Mesothelial cell of epicardium (in vitro differentiated cells): ENCODE measurements at regions not wholly inside any gene's neighbourhood (a gene's known extent, or its start where the extent isn't known, plus 50 kb on each side); places are given as distances from the start of the nearest gene placed in this dataset.
"Not testable (repeated sequence)": the region's sequence is repeated elsewhere in the genome, so short reads cannot be mapped to it uniquely, and the experiment has no call there.

ENCODE experiments used
- DNase-seq, 2 experiments: peaks; one replicate each; pipeline ENCODE4 v3.0.0; 2021; ENCODE audit warnings: low spot score in 2 of 2; ENCODE audit not compliant: unreplicated experiment in 2 of 2
- H3K27ac Mint-ChIP-seq: 2 replicates; pipeline ENCODE4 v1.8.0; 2021; ENCODE audit warnings: mixed read lengths
- H3K27me3 Mint-ChIP-seq: 2 replicates; pipeline ENCODE4 v1.8.0; 2021; ENCODE audit warnings: low read depth, mixed read lengths
- H3K36me3 Mint-ChIP-seq: 2 replicates; pipeline ENCODE4 v1.8.0; 2021; ENCODE audit warnings: mixed read lengths
- H3K4me1 Mint-ChIP-seq: 2 replicates; pipeline ENCODE4 v1.8.0; 2021; ENCODE audit warnings: mixed read lengths
- H3K4me3 Mint-ChIP-seq: 2 replicates; pipeline ENCODE4 v1.8.0; 2021; ENCODE audit warnings: mild to moderate bottlenecking, moderate library complexity, mixed read lengths
- H3K9me3 Mint-ChIP-seq: 2 replicates; pipeline ENCODE4 v1.8.0; 2021; ENCODE audit warnings: mixed read lengths
- TF ChIP-seq, protein P1 (sequence below): fragments of 200-600 bp; sonication (generic); IDR thresholded peaks from one replicate; pipeline ENCODE4 v1.5.0; 2021; ENCODE audit warnings: antibody characterized with exemption; ENCODE audit not compliant: unreplicated experiment

DNA sequence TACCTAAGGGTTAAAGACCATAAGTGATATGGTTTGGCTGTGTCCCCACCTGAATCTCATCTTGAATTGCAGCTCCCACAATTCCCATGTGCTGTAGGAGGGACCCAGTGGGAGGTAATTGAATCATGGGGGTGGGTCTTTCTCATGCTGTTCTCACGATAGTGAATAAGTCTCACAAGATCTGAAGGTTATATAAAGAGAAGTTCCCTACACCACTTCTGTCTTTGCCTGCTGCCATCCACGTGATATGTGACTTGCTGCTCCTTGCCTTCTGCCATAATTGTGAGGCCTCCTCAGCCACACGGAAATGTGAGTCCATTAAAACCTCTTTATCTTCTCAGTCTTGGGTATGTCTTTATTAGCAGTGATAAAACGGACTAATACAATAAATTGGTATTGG is 75.0 kb upstream of the CADPS start:
- no peak overlapping the region for H3K27ac Mint-ChIP-seq
- TF ChIP-seq, protein P1, sequence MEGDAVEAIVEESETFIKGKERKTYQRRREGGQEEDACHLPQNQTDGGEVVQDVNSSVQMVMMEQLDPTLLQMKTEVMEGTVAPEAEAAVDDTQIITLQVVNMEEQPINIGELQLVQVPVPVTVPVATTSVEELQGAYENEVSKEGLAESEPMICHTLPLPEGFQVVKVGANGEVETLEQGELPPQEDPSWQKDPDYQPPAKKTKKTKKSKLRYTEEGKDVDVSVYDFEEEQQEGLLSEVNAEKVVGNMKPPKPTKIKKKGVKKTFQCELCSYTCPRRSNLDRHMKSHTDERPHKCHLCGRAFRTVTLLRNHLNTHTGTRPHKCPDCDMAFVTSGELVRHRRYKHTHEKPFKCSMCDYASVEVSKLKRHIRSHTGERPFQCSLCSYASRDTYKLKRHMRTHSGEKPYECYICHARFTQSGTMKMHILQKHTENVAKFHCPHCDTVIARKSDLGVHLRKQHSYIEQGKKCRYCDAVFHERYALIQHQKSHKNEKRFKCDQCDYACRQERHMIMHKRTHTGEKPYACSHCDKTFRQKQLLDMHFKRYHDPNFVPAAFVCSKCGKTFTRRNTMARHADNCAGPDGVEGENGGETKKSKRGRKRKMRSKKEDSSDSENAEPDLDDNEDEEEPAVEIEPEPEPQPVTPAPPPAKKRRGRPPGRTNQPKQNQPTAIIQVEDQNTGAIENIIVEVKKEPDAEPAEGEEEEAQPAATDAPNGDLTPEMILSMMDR: no peak
- peaks cover 9% of the 10 kb centered on the region for H3K27me3 Mint-ChIP-seq
- no peaks in the 10 kb centered on the region for H3K4me1 Mint-ChIP-seq
- H3K4me3 Mint-ChIP-seq: no peak overlapping the region
- H3K9me3 Mint-ChIP-seq: no peaks in the 10 kb centered on the region
- no peaks in the 10 kb centered on the region for H3K36me3 Mint-ChIP-seq
- no peak for DNase-seq

GRCh38 chr3:62951037-62951613 is 75.9 kb upstream of the CADPS start:
- DNase-seq: no peak
- TF ChIP-seq, protein P1: no peak
- H3K9me3 Mint-ChIP-seq: no peaks in the 10 kb centered on the region
- H3K27me3 Mint-ChIP-seq: peaks cover 9% of the 10 kb centered on the region
- no peak overlapping the region for H3K4me3 Mint-ChIP-seq
- H3K27ac Mint-ChIP-seq: no peak overlapping the region
- no peaks in the 10 kb centered on the region for H3K36me3 Mint-ChIP-seq
- no peaks in the 10 kb centered on the region for H3K4me1 Mint-ChIP-seq

DNA sequence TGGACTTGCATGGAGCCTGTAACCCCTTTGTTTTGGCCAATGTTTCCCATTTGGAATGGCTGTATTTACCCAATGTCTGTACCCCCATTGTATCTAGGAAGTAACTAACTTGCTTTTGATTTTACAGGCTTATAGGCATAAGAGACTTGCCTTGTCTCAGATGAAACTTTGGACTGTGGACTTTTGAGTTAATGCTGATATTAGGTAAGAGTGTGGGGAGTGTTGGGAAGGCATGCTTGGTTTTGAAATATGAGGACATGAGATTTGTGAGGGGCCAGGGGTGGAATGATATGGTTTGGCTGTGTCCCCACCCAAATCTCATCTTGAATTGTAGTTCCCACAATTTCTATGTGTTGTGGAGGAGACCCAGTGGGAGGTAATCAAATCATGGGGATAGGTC is 76.7 kb upstream of the CADPS start:
- H3K4me3 Mint-ChIP-seq, H3K27ac Mint-ChIP-seq, H3K27me3 Mint-ChIP-seq, H3K4me1 Mint-ChIP-seq, H3K9me3 Mint-ChIP-seq, DNase-seq, H3K36me3 Mint-ChIP-seq: not testable (repeated sequence)

- H3K36me3 Mint-ChIP-seq: no peaks in the 10 kb centered on the region
- DNase-seq: no peak
- TF ChIP-seq, protein P1: no peak
- no peak overlapping the region for H3K4me3 Mint-ChIP-seq
- no peaks in the 10 kb centered on the region for H3K9me3 Mint-ChIP-seq
- H3K27me3 Mint-ChIP-seq: peaks cover 6% of the 10 kb centered on the region
- no peak overlapping the region for H3K27ac Mint-ChIP-seq
- no peaks in the 10 kb centered on the region for H3K4me1 Mint-ChIP-seq
Measured at GRCh38 chr3:62954580-62954979, 79.4 kb upstream of the CADPS start.

DNA sequence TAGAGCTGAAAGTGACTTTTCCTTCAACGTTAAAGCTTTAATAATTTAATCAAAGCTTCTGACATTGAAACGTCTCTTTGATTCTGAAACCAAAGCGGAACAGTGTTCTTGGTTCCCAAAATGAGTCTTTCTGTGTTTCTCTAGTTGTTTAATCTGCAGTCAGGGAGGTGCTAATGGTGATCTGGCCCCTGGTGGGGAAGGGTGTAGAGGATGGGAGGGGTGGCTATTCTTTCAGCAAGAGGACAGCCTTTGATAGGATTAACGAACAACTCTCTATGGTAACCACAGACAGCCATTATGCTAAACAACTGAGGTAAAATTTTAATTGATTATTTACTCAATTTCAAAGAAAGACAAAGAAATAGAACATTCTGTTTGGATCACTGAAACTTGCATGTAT is 79.9 kb upstream of the CADPS start:
- H3K27me3 Mint-ChIP-seq: peaks cover 6% of the 10 kb centered on the region
- no peaks in the 10 kb centered on the region for H3K9me3 Mint-ChIP-seq
- no peak for DNase-seq
- H3K4me3 Mint-ChIP-seq: no peak overlapping the region
- TF ChIP-seq, protein P1: no peak
- H3K27ac Mint-ChIP-seq: no peak overlapping the region
- no peaks in the 10 kb centered on the region for H3K4me1 Mint-ChIP-seq
- no peaks in the 10 kb centered on the region for H3K36me3 Mint-ChIP-seq

DNA sequence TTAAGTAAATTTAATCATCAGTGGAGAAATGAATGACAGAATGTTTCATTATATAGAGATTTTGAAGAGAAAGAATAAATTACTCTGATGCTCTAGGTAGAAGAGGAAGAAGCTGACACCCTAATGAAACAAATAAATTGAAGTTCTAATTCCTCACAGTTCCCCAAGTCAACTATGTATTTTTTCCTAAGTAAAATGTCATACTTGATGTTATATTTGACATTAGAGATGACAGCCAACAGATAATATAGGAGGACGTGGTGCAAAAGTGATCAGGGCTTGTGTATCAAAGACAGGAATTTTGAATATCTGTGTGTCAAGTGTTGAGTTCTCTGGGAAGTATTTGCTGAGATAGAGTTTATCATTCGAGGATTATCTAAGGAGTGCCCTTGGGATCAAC is 81.2 kb upstream of the CADPS start:
- H3K27ac Mint-ChIP-seq: no peak overlapping the region
- peaks cover 3% of the 10 kb centered on the region for H3K27me3 Mint-ChIP-seq
- no peaks in the 10 kb centered on the region for H3K4me1 Mint-ChIP-seq
- no peak for DNase-seq
- H3K9me3 Mint-ChIP-seq: no peaks in the 10 kb centered on the region
- no peaks in the 10 kb centered on the region for H3K36me3 Mint-ChIP-seq
- H3K4me3 Mint-ChIP-seq: no peak overlapping the region
- TF ChIP-seq, protein P1: no peak
